Activated T-cell treated with anti-CD3 and anti-CD28 coated beads, Interleukin-2, amount 50 U/mL, for 72 hours (primary cell): ENCODE measurements at regions not wholly inside any gene's neighbourhood (a gene's known extent, or its start where the extent isn't known, plus 50 kb on each side); places are given as distances from the start of the nearest gene placed in this dataset.
"Not testable (repeated sequence)": the region's sequence is repeated elsewhere in the genome, so short reads cannot be mapped to it uniquely, and the experiment has no call there.

Experiments used
- ATAC-seq, 2 donors: fragments of 150-1000 bp; cut with Tn5 transposase; replicated peaks in 1 of 2; 2 replicates each; pipeline ENCODE4 v1.10.0; 2021; ENCODE audit warnings: moderate library complexity in 2 of 2, mild to moderate bottlenecking in 1 of 2
- DNase-seq, 2 donors: peaks; one replicate each; pipeline ENCODE4 v3.0.0; 2021 to 2022; ENCODE audit warnings: mixed read lengths in 1 of 2
- H3K27ac Mint-ChIP-seq: one replicate; pipeline ENCODE4 v1.8.0; 2022; ENCODE audit warnings: mild to moderate bottlenecking, moderate library complexity, mixed read lengths
- H3K27me3 Mint-ChIP-seq: one replicate; pipeline ENCODE4 v1.8.0; 2022; ENCODE audit warnings: low read depth, mixed read lengths
- H3K36me3 Mint-ChIP-seq, 2 donors: one replicate each; pipeline ENCODE4 v1.8.0; 2022; ENCODE audit warnings: mixed read lengths in 2 of 2, mild to moderate bottlenecking in 1 of 2; ENCODE audit not compliant: insufficient read depth in 2 of 2
- H3K4me1 Mint-ChIP-seq: one replicate; pipeline ENCODE4 v1.8.0; 2022; ENCODE audit warnings: low read depth, mixed read lengths
- H3K4me3 Mint-ChIP-seq, 2 donors: one replicate each; pipeline ENCODE4 v1.8.0; 2022; ENCODE audit warnings: mild to moderate bottlenecking in 2 of 2, mixed read lengths in 2 of 2, moderate library complexity in 2 of 2
- H3K9me3 Mint-ChIP-seq, 2 donors: one replicate each; pipeline ENCODE4 v1.8.0; 2022; ENCODE audit warnings: mixed read lengths in 2 of 2

DNA sequence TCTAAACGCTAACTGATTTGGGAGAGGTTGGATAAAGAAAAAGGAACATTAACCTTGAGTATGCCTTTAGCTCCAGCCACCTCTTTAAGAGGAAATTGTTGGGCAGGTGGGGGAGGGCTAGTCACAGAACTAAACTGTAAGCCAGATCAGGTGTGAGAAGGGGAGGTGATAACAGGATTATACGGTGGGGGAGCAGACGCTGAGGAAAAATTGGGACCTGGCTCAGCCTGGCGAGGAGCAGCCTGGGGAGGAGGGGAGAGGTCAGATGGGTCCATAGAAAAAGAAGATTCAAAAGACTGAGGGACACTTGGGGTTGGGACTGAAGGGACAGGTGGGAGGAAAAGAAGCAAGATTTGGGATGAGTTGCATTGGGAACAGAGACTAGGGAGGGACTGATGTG, 558.0 kb downstream of the ADGRL2 start:
- H3K27ac Mint-ChIP-seq, ATAC-seq, H3K36me3 Mint-ChIP-seq, H3K9me3 Mint-ChIP-seq, H3K4me3 Mint-ChIP-seq, H3K27me3 Mint-ChIP-seq, H3K4me1 Mint-ChIP-seq, DNase-seq: not testable (repeated sequence)

DNA sequence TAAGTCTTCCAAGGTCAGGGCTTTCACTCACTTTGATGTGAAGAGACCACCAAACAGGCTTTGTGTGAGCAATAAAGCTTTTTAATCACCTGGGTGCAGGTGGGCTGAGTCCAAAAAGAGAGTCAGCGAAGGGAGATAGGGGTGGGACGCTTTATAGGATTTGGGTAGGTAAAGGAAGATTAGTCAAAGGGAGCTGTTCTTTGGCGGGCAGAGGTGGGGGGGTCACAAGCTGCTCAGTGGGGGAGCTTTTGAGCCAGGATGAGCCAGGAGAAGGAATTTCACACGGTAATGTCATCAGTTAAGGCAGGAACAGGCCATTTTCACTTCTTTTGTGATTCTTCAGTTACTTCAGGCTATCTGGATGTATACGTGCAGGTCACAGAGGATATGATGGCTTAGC, 553.8 kb downstream of the ADGRL2 start:
- not testable (repeated sequence) for H3K9me3 Mint-ChIP-seq, H3K27me3 Mint-ChIP-seq, ATAC-seq, H3K27ac Mint-ChIP-seq, H3K36me3 Mint-ChIP-seq, H3K4me3 Mint-ChIP-seq, H3K4me1 Mint-ChIP-seq, DNase-seq

DNA sequence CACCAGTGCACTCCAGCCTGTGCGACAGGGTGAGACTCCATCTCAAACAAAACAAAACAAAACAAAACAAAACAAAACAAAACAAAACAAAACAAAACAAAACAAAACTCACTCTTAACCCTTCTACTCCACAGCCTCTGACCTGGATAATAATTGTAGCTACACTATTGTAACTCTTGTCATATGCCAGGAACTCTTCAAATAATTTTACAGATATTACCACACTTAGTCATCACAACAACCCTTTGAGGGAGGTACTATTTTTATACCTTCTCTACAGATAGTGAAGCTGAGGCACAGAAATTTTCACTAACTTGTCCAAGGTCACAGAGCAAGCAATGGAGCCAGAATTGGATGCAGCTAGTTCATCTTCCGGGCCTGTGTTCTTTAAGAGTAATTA, 547.8 kb downstream of the ADGRL2 start:
- H3K27me3 Mint-ChIP-seq: no peaks in the 10 kb centered on the region
- H3K9me3 Mint-ChIP-seq: peaks cover 4 to 8% of the 10 kb centered on the region in 2 donors
- ATAC-seq (no peak), DNase-seq (no peak)
- H3K36me3 Mint-ChIP-seq: peaks cover 0 to 5% of the 10 kb centered on the region in 2 donors
- no peak overlapping the region for H3K4me3 Mint-ChIP-seq
- no peaks in the 10 kb centered on the region for H3K4me1 Mint-ChIP-seq
- H3K27ac Mint-ChIP-seq: no peak overlapping the region

DNA sequence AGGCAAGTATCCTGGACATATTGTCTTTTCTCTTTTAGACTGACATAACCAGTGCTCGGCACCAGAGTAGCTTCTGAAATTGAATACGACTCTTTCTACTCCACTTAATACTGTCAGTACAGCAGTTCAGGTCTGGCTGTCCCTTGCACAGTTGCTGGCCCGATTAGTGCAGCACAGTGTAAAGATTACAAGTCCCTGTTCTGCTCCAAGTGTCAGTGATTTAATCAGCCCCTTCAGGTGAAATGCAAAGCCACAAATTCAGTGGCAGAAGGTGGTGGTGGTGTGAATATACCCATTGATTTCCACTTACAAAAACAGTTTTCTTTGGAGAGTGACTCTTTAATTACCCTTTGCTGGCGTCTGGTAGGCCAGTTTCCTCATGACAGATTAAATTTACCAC, 545.4 kb downstream of the ADGRL2 start:
- ATAC-seq: no peak
- Mint-ChIP-seq H3K36me3 (peaks cover 0 to 5% of the 10 kb centered on the region in 2 donors), H3K4me3 (no peak overlapping the region), H3K4me1 (no peaks in the 10 kb centered on the region), H3K27ac (no peak overlapping the region), H3K27me3 (no peaks in the 10 kb centered on the region), H3K9me3 (peaks cover 2 to 8% of the 10 kb centered on the region in 2 donors)
- no peak for DNase-seq

DNA sequence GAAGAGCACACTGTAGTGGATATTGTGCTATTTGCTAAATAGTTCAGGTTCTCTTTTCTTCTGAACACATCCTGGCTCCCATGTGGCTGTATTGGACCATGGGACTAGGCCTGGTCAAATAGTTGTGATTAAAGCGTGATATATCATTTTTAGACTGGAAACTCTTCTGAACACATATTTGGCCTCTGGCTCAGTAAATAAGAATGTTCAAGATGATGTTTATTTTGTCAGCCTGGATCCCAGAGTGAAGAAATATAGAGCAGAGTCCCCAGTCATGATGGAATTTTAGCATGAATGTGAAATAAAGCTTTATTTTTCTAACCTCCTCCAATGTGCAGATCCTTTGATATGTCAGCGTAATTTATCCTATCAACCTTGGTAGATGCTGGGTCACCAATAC, 542.6 kb downstream of the ADGRL2 start:
- no peaks in the 10 kb centered on the region for H3K27me3 Mint-ChIP-seq
- ATAC-seq: no peak

DNA sequence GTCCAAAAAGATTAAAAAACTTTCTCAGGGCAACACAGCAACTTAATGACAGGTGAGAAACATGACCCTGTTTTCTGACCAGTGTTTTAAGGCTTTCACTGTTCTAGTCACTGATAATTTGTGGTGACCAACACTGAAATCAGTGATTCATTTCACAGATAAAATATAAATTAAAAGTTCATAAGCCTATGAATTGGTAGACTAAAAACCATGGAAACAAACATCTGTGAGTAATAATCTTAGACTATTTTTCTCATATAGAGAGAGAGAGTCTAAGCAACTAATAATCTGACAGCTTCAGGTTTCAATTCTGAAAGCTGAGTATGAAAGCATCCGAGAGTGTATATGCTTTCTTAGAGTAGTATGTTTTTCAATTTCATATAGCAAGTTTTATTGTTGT, 536.9 kb downstream of the ADGRL2 start:
- H3K9me3 Mint-ChIP-seq: peaks cover 2 to 3% of the 10 kb centered on the region in 2 donors
- DNase-seq (no peak), ATAC-seq (no peak)

More for the DNA sequence above, 542.6 kb downstream of the ADGRL2 start:
- no peak overlapping the region for H3K4me3 Mint-ChIP-seq
- H3K36me3 Mint-ChIP-seq: no peaks in the 10 kb centered on the region
- peaks cover 0 to 2% of the 10 kb centered on the region in 2 donors for H3K9me3 Mint-ChIP-seq
- no peak overlapping the region for H3K27ac Mint-ChIP-seq
- no peak for DNase-seq
- H3K4me1 Mint-ChIP-seq: no peaks in the 10 kb centered on the region

DNA sequence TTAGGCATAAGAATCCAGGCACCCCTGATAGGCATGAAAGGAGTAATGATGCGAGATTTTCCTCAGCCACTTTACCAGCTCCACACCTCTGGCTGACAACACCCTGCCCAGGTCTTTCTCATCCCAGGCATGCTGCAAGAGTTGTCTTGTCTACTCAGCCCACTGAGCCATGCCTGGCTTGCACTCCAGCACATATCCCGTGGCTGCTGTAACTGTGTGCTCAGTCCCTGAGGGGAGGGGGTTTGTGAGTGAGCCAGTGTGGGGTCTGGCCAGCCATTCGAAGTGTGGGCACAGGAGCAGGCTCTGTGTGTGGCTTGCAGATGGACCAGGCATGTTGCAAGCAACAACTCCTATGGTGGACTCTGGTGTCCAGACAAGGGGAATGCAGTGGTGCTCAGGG, 529.6 kb downstream of the ADGRL2 start:
- Mint-ChIP-seq H3K4me3 (no peak overlapping the region), H3K27me3 (no peaks in the 10 kb centered on the region), H3K36me3 (no peaks in the 10 kb centered on the region), H3K27ac (no peak overlapping the region), H3K4me1 (no peaks in the 10 kb centered on the region), H3K9me3 (peaks cover 0 to 4% of the 10 kb centered on the region in 2 donors)
- no peak for ATAC-seq
- no peak for DNase-seq

More for the DNA sequence above, 536.9 kb downstream of the ADGRL2 start:
- Mint-ChIP-seq H3K36me3 (no peaks in the 10 kb centered on the region), H3K4me1 (no peaks in the 10 kb centered on the region), H3K27me3 (no peaks in the 10 kb centered on the region), H3K27ac (no peak overlapping the region), H3K4me3 (no peak overlapping the region)

DNA sequence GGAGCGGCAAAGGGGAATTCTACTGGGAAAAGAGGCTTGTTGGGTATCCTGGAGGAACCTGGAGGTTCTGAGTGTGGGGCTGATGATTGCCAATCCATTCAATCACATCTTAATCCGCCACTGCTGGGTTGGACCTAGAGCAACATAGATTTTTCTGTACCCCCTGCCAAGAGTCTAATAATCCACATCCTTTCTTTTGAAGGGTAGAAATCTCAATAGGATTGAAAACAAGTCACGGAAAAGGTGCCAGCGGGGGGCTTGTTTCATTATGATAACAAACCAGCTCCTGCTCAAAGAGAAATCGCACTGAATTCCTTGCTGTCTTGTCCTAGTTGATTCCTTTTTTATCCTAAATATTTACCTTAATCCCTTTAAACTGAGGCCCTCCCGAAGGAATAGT, 528.5 kb downstream of the ADGRL2 start:
- H3K27me3 Mint-ChIP-seq: no peaks in the 10 kb centered on the region
- no peaks in the 10 kb centered on the region for H3K4me1 Mint-ChIP-seq
- no peak overlapping the region for H3K27ac Mint-ChIP-seq
- DNase-seq (no peak), ATAC-seq (no peak)
- no peak overlapping the region for H3K4me3 Mint-ChIP-seq
- peaks cover 0 to 4% of the 10 kb centered on the region in 2 donors for H3K9me3 Mint-ChIP-seq
- no peaks in the 10 kb centered on the region for H3K36me3 Mint-ChIP-seq

DNA sequence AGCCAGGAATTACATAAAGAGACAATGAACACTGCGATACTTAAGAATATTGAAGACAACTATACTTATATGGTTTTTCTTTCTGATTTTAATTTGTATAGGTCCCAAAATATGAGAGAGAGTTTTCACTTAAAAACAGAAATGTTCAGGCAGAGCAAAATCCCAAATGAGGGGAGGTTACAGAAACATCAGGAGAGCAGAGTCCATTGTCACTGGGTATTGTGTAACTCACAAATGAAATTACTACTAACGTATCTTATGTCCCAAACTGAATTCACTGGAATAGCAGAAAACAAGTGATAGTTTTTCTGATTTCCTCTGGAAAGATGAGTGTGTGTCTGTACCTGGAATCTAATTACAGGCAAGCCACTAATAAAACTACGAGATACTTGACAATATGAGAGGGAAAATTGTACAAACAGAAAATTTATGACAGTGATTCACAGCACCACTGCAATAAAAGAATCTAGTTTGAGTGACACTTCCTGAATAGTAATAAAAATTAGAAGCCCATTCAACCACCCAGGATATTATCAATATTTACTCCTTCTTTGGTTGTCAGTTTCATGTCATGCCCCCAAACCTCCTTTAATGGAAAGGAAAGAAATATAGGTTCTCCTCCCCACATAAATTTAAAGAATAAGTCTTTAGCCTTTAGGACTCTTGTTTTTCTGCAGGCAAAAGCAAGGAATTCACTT, 522.6 kb downstream of the ADGRL2 start:
- ATAC-seq: no peak
- no peak for DNase-seq
- Mint-ChIP-seq H3K27ac (no peak overlapping the region), H3K36me3 (no peaks in the 10 kb centered on the region), H3K4me3 (no peak overlapping the region), H3K9me3 (peaks cover 0 to 1% of the 10 kb centered on the region in 2 donors), H3K4me1 (no peaks in the 10 kb centered on the region), H3K27me3 (no peaks in the 10 kb centered on the region)

DNA sequence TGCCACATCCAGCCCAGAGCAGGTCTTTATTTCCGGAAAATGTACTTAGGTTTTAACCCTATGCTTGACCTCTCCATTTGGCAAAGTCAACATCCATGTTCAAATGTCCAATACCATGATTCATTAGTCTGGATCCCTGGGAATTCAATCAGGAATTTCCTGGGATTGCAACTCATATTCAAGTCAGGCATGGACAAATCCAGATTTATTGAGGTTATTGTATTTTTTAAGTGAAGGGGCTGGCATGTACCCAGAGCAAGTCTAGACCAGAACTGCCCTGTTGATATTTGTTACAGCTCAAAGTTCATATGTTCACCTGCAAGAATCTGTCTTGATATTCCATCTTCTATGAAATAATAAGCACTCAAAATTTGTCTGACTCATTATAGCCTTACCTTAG, 521.1 kb downstream of the ADGRL2 start:
- no peak overlapping the region for H3K4me3 Mint-ChIP-seq
- H3K4me1 Mint-ChIP-seq: no peaks in the 10 kb centered on the region
- no peaks in the 10 kb centered on the region for H3K36me3 Mint-ChIP-seq
- DNase-seq (no peak), ATAC-seq (no peak)
- no peaks in the 10 kb centered on the region for H3K27me3 Mint-ChIP-seq
- H3K9me3 Mint-ChIP-seq: peaks cover 0 to 1% of the 10 kb centered on the region in 2 donors
- no peak overlapping the region for H3K27ac Mint-ChIP-seq

DNA sequence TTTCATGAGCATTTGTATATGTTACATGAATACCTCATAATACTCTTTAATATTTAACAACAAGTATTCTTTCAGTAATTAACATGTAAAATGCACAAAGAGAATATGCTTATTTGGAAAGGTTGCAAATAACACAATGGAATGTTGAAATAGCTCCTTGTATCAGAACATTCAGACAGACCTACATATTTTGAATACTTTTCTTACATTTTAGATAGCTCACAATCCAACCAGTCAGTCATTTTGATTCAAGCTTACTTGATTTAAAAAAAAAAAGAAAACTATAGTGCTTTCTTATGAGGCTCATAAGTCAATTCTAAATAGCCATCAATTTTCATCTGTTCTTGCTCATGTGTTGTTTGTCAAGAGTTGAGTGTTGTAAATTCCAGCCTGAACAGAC, 518.8 kb downstream of the ADGRL2 start:
- Mint-ChIP-seq H3K4me3 (no peak overlapping the region), H3K27me3 (no peaks in the 10 kb centered on the region), H3K27ac (no peak overlapping the region), H3K9me3 (peaks cover 0 to 1% of the 10 kb centered on the region in 2 donors), H3K36me3 (no peaks in the 10 kb centered on the region), H3K4me1 (no peaks in the 10 kb centered on the region)
- DNase-seq: no peak
- no peak for ATAC-seq

DNA sequence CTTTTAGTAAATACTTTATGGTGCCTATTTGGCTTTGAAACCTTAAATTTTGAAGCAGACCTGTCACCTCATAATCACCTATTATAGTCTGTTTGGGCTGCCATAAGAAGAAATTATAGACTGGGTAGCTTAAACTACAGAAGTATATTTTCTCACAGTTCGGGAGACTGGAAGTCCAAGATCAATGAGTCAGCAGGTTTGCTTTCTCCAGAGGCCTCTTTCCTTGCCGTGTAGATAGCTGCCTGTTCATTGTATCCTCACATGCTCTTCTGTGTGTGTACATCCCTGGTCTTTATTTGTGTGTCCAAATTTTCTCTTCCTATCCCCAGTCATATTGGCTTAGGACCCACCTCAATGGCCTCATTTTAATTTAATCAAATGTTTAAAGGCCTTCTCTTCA, 518.2 kb downstream of the ADGRL2 start:
- H3K27ac Mint-ChIP-seq: no peak overlapping the region
- DNase-seq: no peak
- no peaks in the 10 kb centered on the region for H3K36me3 Mint-ChIP-seq
- ATAC-seq: no peak
- no peaks in the 10 kb centered on the region for H3K4me1 Mint-ChIP-seq
- no peak overlapping the region for H3K4me3 Mint-ChIP-seq
- H3K27me3 Mint-ChIP-seq: no peaks in the 10 kb centered on the region
- peaks cover 0 to 1% of the 10 kb centered on the region in 2 donors for H3K9me3 Mint-ChIP-seq

DNA sequence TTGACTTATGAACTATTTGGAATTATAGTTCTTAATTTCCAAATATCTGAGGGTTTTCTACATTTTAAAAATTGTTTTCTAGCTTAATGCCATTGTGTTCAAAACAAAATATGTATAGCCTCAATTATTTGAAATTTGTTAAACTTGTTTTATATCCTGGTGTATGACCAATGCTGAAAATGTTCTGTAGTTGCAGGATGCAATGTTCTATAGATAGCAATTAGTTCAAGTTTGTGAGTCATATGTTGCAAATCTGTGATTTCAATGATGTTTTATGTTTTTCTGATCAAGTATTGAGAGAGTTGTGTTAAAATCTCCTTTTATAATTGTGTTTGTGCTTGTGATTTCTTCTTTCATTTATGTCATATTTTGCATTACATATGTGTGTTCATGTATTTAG, 517.5 kb downstream of the ADGRL2 start:
- H3K36me3 Mint-ChIP-seq: no peaks in the 10 kb centered on the region
- no peak overlapping the region for H3K27ac Mint-ChIP-seq
- H3K9me3 Mint-ChIP-seq: no peaks in the 10 kb centered on the region
- no peaks in the 10 kb centered on the region for H3K4me1 Mint-ChIP-seq
- ATAC-seq (no peak), DNase-seq (no peak)
- H3K27me3 Mint-ChIP-seq: no peaks in the 10 kb centered on the region
- no peak overlapping the region for H3K4me3 Mint-ChIP-seq

DNA sequence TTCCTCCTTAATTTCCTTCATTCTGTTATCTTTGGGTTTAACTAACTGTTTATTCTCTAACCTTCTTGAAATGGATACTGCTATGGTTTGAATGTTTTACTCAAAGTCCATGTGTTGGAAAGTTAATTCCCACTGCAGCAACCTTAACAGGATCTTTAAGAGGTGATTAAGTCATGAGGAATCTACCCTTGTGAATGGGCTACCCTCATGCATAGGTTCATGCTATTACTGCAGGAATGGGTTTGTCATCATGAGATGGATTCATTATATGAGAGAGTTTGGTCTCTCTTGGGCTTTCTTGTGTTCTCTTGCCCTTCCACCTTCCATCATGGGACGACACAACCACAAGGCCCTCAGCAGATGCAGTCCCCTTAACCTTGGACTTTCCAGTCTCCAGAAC, 516.9 kb downstream of the ADGRL2 start:
- no peaks in the 10 kb centered on the region for H3K4me1 Mint-ChIP-seq
- H3K27me3 Mint-ChIP-seq: no peaks in the 10 kb centered on the region
- ATAC-seq: no peak
- H3K4me3 Mint-ChIP-seq: no peak overlapping the region
- no peaks in the 10 kb centered on the region for H3K36me3 Mint-ChIP-seq
- no peaks in the 10 kb centered on the region for H3K9me3 Mint-ChIP-seq
- no peak for DNase-seq
- H3K27ac Mint-ChIP-seq: no peak overlapping the region
